MV-4-11 (cell line): ENCODE measurements at regions not wholly inside any gene's neighbourhood (a gene's known extent, or its start where the extent isn't known, plus 50 kb on each side); places are given as distances from the start of the nearest gene placed in this dataset.

ENCODE experiments used
- DNase-seq: peaks from one replicate; lab custom pipeline; 2025; lab: John Stamatoyannopoulos, UW

GRCh38 chr18:25443776-25444175 lies 91.8 kb upstream of the ZNF521 start:
- DNase-seq: no peak

- no peak for DNase-seq
Observed at GRCh38 chr18:25435149-25435782, 83.3 kb upstream of the ZNF521 start.

GRCh38 chr18:25434745-25435144 lies 82.8 kb upstream of the ZNF521 start:
- DNase-seq: no peak

GRCh38 chr18:25433590-25433989 lies 81.6 kb upstream of the ZNF521 start:
- DNase-seq: no peak

- no peak for DNase-seq
Observed at GRCh38 chr18:25425024-25425423, 73.1 kb upstream of the ZNF521 start.

GRCh38 chr18:25423760-25424159 lies 71.8 kb upstream of the ZNF521 start:
- DNase-seq: no peak

GRCh38 chr18:25423267-25423666 lies 71.3 kb upstream of the ZNF521 start:
- no peak for DNase-seq

GRCh38 chr18:25422230-25422629 lies 70.3 kb upstream of the ZNF521 start:
- no peak for DNase-seq

- DNase-seq: no peak
Observed at GRCh38 chr18:25420077-25420825, 68.3 kb upstream of the ZNF521 start.

- DNase-seq: no peak
Observed at GRCh38 chr18:25416374-25416773, 64.4 kb upstream of the ZNF521 start.

GRCh38 chr18:25409971-25410370 lies 58.0 kb upstream of the ZNF521 start:
- DNase-seq: no peak

- DNase-seq: no peak
Observed at GRCh38 chr18:25408293-25408692, 56.3 kb upstream of the ZNF521 start.
